Stimulated activated CD4-positive, alpha-beta T cell treated with anti-CD3 and anti-CD28 coated beads, TNF-alpha, amount 100 ng/mL, for 1 hour (primary cell): ENCODE measurements at regions not wholly inside any gene's neighbourhood (a gene's known extent, or its start where the extent isn't known, plus 50 kb on each side); places are given as distances from the start of the nearest gene placed in this dataset.
"Not testable (repeated sequence)": the region's sequence is repeated elsewhere in the genome, so short reads cannot be mapped to it uniquely, and the experiment has no call there.

Source experiments
- DNase-seq, 3 donors: peaks; one replicate each; pipeline ENCODE4 v3.0.0-alpha.2; 2020; ENCODE audit warnings: low read depth in 3 of 3, low spot score in 1 of 3

DNA sequence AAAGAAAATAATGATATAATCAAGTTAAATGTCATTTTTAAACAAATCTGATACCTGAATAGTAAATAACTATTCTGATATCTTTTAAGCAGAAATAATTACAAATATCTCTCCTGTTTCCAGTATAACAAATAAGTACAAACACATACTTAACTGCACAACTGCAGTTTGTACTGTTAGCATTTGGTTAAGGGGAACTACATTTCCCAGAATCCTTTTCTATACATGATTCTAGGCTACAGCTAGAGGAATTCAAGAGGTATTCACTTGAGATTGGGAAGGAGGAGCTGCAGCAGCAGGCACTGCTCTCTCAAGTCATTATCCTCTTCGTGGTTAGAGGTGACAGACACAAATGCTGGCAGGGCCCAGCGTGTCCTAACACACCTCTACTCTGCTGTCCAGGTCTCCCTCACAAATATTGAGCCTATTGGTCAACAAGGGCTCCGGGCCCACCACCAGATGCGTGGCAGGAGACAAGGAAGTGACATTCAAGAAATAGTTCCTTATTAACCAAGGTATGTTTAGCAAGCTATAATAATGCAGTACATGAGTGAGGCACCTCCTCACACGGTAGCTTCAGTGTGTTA lies 255.1 kb upstream of the MKLN1 start:
- DNase-seq: no peak

DNA sequence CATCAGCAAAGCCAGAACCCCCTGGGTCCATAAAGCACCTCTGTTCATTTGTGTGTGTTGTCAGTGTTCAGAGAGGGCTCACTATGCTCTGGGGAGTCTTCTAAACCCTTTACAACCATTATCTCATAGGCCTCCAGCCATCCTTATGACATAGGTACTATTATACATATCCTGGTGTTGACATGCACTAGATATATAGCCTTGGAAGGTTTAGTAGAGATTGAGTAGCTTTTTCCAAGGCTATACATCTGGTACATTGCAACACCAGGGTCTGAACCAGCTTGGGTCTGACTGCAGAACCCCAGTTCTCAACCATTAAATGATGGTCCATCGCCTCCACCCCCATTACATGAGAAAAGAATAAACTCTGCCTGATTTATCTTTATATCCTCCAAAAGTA lies 253.6 kb upstream of the MKLN1 start:
- no peak for DNase-seq

DNA sequence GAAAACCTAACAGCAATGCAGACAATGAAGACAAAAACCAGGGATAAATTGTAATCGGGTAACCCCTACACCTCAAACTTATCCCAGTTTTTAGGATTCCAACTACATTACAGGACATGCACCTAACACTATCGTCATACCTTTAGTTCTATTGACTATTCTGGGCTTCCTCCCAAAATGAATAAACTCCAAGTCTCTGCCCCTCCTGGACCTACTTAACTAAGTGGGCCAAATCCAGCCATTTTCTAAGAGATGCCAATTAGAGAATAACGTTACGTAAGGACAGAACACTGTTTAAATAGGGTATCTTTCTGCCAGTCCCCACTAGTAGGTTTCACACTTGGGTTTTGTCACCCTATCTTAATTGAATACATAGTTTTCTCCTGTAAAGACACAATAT lies 253.1 kb upstream of the MKLN1 start:
- no peak for DNase-seq

DNA sequence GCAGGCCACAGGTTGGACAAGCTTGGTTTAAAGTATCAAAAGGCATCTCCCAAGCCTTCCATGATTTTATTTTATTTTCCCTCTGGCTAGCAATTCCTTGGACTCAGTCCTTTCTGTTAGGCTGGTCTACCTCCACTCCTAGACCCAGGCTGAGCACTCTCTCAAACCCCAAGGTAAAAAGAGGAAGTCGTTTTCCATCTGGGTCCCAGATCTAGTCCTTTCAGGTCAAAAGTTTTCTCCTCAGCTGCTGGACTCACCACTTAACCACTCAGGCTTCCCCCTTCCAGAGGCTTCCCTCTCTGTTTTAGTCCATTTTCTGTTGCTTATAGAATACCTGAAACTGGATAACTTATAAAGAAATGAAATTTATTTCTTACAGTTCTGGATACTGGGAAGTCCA lies 252.3 kb upstream of the MKLN1 start:
- DNase-seq: no peak

DNA sequence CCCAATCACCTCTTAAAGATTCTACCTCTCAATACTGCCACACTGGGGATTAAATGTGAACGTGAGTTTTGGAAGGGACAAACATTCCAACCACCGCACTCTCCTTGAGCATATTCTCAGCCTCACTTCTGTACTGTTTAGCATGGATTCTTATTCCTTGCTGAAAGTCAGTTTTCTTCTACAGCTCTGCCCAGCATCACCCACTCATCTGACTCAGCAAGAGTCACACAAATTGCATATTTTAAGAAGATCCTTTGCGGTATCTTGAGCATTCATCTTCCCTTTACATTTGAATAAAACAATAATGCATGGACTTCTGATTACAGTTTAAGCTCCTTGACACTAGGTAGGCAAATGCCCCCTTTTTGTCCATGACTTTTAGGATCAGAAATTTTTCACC lies 251.6 kb upstream of the MKLN1 start:
- DNase-seq: no peak

DNA sequence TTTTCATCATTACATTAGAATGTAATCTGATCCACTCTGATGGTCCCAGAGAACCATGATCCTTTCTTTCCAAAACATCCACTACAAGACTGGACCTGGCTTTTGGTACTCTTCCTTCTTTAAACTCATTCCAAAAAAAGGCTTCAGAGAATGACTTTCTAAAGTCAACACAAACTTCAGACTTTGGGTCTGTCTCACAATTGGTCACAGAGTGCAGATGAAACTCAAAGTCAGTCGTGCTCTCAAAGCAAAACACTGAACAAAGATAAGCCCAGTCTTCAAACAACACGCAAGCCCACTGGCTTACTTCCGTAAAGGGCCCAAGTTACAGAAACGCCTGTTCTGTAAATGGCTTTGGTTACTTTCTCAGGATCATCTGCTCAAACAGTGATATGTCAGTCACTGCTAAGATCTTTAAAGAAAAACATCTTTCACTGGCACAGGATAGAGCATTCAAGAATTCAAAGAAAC lies 250.9 kb upstream of the MKLN1 start:
- DNase-seq: no peak

DNA sequence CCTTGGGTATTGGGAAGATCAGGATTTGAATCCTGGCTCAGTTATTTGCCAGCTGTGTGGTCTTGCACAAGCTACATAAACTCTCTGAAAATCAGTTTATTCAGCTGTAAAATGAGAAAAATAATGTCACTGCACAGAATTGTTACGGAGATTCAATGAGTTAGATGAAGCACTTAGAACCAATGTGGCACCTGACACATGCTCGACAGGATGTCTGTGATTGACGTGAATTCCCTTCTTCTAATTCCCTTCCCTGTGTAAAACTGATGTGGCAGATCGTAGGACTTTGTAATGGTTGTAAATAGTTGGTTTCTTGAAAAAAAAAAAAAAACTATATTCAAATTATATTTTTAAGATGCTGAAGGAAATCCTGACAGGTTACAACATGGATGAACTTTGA lies 249.9 kb upstream of the MKLN1 start:
- no peak for DNase-seq

DNA sequence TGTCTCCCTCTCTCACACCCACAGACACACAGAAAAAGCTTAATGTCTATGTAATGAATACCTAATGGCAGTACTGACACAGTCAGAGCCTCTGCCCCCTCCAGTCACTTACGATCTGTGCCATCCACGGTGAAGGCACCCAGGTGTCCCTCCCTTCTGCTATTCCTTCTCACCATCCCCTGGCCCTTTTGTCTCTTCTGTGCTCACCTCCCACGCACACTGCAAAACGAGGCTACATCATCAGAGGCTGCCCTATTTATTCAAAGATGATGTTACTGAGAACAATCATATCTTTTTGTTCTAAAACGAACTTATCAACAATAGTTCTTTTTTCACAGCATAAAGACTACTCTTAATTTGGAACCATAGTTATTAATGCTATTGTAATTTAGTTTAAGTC lies 246.9 kb upstream of the MKLN1 start:
- DNase-seq: no peak

DNA sequence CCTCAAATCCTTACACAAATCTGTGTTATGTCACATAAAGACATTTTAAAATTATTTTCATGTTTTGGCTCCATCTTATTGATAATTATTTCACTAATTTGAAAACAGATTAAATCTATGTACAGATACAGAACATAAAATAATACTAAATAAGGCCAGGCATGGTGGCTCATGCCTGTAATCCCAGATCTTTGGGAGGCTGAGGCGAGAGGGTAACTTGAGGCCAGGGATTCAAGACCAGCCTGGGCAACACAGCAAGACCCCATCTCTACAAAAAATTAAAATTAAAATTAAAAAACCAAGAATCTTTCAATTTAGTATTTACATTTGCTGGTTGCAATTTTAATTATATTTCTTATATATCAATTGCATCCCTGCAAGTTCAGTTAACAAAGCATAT lies 246.4 kb upstream of the MKLN1 start:
- no peak for DNase-seq

DNA sequence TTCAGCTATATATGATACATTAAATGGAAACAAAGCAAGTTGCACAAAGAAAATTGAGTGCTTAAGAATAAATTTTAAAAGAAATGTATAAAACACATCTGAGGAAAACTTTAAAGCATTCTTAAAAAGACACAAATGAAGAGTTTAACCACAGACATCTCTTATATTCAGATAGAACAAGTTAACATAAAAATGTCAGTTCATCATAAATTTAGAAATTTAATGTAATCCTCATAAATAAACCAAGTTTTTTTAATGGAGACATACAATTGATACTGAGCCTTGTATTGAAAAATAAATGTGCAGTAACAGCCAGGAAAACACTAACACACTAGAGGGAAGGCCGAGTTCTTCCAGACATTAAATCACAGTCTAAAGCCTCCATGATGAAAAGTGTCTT lies 243.9 kb upstream of the MKLN1 start:
- no peak for DNase-seq

DNA sequence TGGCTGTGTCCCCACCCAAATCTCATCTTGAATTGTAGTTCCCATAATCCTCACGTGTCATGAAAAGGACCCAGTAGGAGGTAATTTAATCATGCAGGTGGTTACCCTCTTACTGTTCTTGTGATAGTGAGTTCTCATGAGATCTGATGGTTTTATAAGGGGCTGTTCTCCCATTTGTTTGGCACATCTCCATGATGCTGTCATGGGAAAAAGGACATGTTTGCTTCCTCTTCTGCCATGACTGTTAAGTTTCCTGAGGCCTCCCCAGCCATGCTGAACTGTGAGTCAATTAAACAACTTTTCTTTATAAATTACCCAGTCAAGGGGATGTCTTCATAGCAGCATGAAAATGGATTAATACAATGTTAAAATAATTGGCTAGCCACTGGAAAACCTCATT lies 243.3 kb upstream of the MKLN1 start:
- DNase-seq: not testable (repeated sequence)

DNA sequence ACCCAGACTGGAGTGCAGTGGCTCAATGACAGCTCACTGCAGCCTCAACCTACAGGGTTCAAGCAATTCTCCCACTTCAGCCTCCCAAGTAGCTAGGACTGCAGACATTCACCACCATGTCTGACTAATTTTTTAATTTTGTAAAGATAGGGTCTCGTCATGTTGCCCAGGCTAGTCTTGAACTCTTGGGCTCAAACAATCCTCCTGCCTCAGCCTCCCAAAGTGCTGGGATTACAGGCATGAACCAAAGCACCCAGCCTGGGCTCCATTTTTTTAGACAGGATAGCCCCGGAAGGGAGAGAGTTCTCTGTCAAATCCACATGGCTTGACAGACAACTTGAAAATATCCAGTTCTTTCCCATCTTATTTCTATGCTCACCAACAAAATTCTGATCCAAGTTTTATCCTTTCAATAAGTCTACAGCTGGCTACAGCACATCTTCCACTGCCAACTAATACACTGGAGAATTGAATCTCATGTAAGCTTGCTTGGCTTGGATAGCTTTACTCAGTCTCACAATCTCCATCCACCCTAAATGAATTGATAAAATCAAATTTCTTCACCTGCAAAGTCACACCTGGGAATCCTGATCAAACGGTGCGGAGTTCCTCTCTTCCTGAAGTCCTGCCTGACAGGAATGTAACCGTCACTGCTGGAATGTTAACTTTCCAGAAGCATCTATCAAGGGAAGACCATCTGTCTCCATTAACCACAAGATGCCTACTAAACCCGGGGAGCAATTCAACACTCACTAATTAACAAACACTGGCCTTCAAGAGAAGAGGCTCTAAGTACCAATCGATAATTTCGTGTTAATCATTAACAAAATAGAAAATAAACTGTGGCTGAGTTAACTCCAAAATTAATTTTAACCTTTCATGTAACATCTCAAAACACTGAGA lies 239.7 kb upstream of the MKLN1 start:
- DNase-seq: no peak

DNA sequence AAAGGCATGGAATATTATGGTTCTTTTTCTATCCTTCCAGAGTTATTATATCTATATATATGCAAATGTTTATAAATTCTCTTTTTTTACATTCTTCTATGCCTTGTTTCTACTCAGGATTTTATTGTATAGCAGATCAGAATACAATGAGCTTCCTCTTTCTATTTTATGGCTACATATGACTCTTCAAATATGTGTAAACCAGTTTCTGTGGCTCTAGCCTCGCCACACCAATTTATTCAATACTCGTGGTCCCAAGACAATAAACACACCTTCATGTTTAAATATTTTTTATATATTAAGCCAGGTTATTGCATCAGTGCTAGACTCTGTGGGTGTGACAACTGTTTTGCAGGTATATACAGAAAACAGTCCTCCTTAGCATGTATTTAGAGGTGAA lies 237.5 kb upstream of the MKLN1 start:
- no peak for DNase-seq

DNA sequence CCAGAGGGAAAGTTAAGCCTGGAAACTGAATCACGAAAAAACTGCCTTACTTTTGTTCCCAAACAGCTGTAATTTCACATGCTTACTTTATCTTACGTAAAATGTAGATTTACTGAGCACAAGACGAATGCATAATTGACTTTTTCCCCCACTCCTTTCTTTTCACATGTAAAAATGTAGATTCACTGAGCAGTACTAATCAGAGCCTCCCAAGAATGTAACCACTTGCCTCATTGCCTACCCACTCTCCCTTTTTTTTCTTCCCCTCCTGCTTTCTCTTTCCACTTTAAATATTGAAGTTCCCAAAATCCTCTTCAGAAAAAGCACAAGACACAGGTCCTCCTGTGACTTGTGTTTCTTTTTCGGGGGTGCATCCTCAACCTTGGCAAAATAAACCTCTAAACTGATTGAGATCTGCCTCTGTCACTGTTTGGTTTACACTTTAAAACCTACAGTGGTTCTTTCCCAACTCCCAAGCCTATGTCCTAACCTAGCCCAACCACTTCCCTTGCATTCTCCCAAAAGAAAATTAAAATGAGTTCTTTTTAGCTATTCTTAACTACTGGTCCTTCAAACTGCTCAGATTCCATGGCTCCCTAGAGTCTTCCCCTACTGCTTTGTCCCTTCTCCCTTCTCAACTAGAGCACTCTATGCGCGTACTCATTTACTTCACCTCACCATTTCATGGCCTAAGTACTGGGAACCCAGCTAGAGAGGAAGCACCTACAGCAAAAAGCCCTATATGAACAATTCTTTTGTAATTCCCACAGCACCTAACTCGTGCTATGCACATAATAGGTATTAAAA lies 236.6 kb upstream of the MKLN1 start:
- no peak for DNase-seq

DNA sequence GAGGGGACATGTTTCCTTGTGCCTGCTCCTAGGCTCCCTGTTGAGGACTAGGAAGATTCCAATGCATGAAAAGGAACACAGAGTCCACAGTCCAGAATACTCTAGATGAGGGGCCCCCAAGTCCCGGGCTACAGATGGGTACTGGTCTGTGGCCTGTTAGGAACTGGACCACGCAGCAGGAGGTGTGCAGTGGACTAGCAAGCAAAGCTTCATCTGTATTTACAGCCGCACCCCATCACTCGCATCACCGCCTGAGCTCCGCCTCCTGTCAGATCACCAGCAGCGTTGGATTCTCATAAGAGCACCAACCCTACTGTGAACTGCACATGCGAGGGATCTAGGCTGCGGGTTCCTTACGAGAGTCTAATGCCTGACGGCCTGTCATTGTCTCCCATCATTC lies 233.0 kb upstream of the MKLN1 start:
- DNase-seq: no peak

DNA sequence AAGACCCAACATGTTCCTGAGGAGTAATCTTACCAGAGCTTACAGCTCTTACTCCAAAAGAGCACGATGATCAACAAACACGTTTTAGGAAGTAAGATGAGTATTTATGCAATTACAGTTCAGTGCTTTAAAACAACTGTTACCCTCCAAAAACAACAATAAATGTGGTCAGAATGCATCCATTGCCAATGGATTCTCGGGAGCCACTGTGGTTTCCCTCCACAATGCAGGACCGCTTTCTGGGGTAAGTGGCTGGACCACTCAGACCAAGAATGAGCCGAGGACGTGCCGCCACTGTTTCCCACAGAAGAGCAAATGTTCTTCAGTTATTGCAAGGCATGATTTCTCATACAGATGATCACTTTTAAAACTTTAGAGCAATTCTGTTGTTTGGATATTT lies 232.3 kb upstream of the MKLN1 start:
- DNase-seq: no peak

DNA sequence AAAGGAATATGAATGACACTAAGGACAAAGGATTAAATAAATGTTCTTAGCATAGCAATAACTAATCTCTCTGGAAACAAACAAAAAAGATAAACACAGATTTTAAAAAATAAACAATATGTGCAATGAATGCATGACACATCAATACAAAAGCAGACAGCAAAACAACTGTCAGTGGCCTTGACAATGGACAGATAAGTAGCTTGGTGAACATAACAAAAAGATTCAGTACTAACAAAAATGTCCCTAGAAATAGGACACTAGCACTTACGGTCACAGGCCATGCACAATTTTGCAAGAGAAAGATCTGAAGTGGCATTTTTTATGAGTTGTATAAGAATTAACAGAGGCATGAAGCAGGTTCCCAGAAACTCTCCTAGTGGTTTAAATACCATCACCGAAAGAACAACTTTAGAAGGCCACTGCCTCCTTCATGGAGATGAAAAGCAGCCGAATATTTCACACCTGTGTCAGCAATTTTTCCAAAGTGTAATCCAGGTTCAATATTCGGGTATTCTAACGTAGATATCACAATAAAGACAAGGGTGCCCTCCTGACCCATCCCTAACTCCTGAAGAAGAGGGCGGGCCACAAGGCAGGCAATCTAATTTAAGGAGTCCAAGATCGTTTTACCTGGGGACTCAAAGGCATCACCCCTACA lies 231.3 kb upstream of the MKLN1 start:
- no peak for DNase-seq

DNA sequence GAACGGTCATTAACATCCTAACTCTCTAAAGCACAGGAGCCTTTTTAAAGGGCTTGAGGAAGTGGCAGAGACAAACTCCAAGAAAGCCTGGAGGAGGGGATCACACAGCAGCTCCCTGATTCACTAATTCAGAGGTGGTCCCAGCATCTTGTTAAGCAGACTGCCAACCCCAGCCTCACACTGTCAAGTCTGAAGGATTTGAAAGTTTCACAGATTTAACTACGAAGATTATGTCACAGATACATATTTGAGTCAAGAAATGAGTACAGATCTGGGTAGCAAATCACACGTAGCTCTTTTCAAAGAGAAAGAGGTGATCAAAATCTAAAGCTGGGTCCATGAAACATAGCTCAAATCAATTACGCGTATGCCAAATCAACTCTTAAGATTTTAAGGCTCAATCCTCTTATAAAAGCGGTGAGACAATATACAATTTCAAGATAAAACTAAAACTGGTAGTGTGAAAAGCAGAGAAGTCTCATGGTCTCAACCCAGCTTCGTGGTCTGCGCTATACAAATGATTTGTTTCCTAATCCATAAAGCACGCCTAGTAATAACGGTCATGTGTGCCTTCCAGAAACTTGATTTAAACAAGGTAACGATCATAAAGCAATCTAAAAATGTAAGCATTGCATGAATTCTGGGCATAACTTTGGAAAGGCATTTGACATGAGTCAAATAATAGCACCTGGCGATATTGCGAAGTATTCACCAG lies 229.9 kb upstream of the MKLN1 start:
- DNase-seq: no peak

DNA sequence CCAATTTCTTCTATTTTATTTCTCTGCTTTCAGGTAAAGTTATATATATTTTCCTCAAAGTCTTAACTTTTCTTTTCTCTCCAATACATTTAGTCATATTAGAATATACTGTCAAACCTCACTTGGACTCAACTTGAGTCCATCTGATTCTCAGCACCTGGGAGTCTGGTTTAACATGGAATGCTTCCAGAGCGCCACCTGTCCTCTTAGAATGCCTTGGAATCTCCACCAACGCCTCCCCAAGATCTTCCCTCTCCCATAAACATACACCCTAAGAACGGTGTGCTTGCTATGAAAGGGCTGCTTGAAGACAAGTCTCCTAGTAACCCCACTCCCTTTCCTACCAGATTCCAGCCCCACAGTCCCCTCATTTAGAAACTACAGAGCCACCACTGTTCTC lies 229.1 kb upstream of the MKLN1 start:
- no peak for DNase-seq

DNA sequence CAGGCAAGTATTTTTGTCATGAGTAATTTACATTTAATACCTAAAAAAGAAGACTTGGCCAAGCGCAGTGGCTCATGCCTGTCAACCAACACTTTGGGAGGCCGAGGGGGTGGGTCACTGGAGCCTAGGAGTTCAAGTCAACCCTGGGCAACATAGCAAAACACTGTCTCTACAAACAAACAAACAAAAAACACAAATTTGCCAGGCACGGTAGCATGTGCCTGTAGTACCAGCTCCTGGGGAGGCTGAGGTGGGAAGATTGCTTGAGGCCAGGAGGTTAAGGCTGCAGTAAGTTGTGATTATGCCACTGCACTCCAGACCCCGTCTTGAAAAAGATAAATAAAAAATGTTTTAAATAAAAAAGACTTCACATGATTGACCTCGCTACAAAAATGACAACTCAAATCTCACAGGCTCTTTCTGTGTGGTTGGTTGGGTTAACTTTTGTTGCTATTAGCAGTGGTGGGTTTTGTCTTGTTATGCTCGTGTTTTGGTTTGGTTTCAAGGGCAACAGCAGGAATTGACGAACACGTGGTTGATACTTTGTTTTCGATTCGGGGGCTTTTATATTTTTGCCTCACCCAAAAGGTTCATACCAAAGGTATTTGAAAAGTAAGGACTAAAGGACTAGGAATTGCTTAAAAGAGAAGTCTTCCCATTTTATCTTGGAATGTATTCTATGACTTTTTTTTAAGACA lies 227.2 kb upstream of the MKLN1 start:
- DNase-seq: no peak
